H9 (cell line): ENCODE measurements at regions not wholly inside any gene's neighbourhood (a gene's known extent, or its start where the extent isn't known, plus 50 kb on each side); places are given as distances from the start of the nearest gene placed in this dataset.

ENCODE experiments used
- DNase-seq: peaks from one replicate; pipeline ENCODE4 v3.0.0-alpha.2; 2017
- H2AFZ ChIP-seq: one replicate; pipeline ENCODE4 v1.6.1; 2013; ENCODE audit warnings: mild to moderate bottlenecking, low read length, control low read depth, moderate library complexity
- H2AK5ac ChIP-seq: 2 replicates; pipeline ENCODE4 v1.6.1; 2013; ENCODE audit warnings: low read length, control low read depth, mixed read lengths; ENCODE audit not compliant: insufficient read length
- H2BK120ac ChIP-seq: one replicate; pipeline ENCODE4 v1.6.1; 2013; ENCODE audit warnings: low read depth, mild to moderate bottlenecking, low read length, control low read depth, inconsistent platforms; ENCODE audit not compliant: poor library complexity, severe bottlenecking
- H2BK12ac ChIP-seq: 2 replicates; pipeline ENCODE4 v1.6.1; 2013; ENCODE audit warnings: low read length, control low read depth, mixed read lengths, low read depth; ENCODE audit not compliant: insufficient read length
- H2BK15ac ChIP-seq: 2 replicates; pipeline ENCODE4 v1.6.1; 2013; ENCODE audit warnings: low read depth, low read length, control low read depth
- H2BK20ac ChIP-seq: one replicate; pipeline ENCODE4 v1.6.1; 2013; ENCODE audit warnings: low read depth, mild to moderate bottlenecking, low read length, control low read depth, inconsistent platforms; ENCODE audit not compliant: poor library complexity, severe bottlenecking
- H2BK5ac ChIP-seq: 2 replicates; pipeline ENCODE4 v1.6.1; 2013; ENCODE audit warnings: low read length, control low read depth, mixed read lengths; ENCODE audit not compliant: insufficient read length
- H3K14ac ChIP-seq: 2 replicates; pipeline ENCODE4 v1.6.1; 2013; ENCODE audit warnings: low read length, control low read depth; ENCODE audit not compliant: insufficient read depth
- H3K18ac ChIP-seq: 2 replicates; pipeline ENCODE4 v1.6.1; 2013; ENCODE audit warnings: low read depth, mild to moderate bottlenecking, mixed read lengths, low read length, control low read depth; ENCODE audit not compliant: insufficient read length
- H3K23ac ChIP-seq: 2 replicates; pipeline ENCODE4 v1.6.1; 2013; ENCODE audit warnings: low read length, control low read depth, mixed read lengths, low read depth; ENCODE audit not compliant: insufficient read length
- H3K23me2 ChIP-seq: 2 replicates; pipeline ENCODE4 v1.6.1; 2013; ENCODE audit warnings: low read depth, mild to moderate bottlenecking, mixed read lengths, low read length, control low read depth; ENCODE audit not compliant: insufficient read length, poor library complexity, severe bottlenecking
- H3K27ac ChIP-seq: 2 replicates; pipeline ENCODE4 v1.5.1; 2013; ENCODE audit warnings: low read length, control low read depth, mixed read lengths, low read depth; ENCODE audit not compliant: insufficient read length
- H3K27me3 ChIP-seq: 2 replicates; pipeline ENCODE4 v1.6.1; 2013; ENCODE audit warnings: low read length, control low read depth, inconsistent platforms; ENCODE audit not compliant: insufficient read depth
- H3K4ac ChIP-seq: 2 replicates; pipeline ENCODE4 v1.6.1; 2013; ENCODE audit warnings: low read depth, mild to moderate bottlenecking, control low read depth, inconsistent platforms, low read length, moderate library complexity
- H3K4me1 ChIP-seq: 2 replicates; pipeline ENCODE4 v1.6.1; 2013; ENCODE audit warnings: low read length, control low read depth, inconsistent platforms; ENCODE audit not compliant: insufficient read depth
- H3K4me2 ChIP-seq: 2 replicates; pipeline ENCODE4 v1.6.1; 2013; ENCODE audit warnings: low read length, control low read depth, mixed read lengths; ENCODE audit not compliant: insufficient read length, insufficient read depth
- H3K56ac ChIP-seq: 2 replicates; pipeline ENCODE4 v1.6.1; 2013; ENCODE audit warnings: low read depth, mild to moderate bottlenecking, mixed read lengths, low read length, control low read depth; ENCODE audit not compliant: insufficient read length
- H3K79me1 ChIP-seq: 2 replicates; pipeline ENCODE4 v1.6.1; 2013; ENCODE audit warnings: low read depth, mild to moderate bottlenecking, moderate library complexity, low read length, control low read depth, inconsistent platforms; ENCODE audit not compliant: insufficient read depth, poor library complexity, severe bottlenecking
- H3K79me2 ChIP-seq: 2 replicates; pipeline ENCODE4 v1.6.1; 2013; ENCODE audit warnings: low read length, control low read depth, inconsistent platforms; ENCODE audit not compliant: insufficient read depth
- H3K9ac ChIP-seq: 2 replicates; pipeline ENCODE4 v1.6.1; 2013; ENCODE audit warnings: low read length, control low read depth, mixed read lengths; ENCODE audit not compliant: insufficient read length; ENCODE audit errors: extremely low read depth
- H3K9me3 ChIP-seq: one replicate; pipeline ENCODE4 v1.6.1; 2013; ENCODE audit warnings: low read depth, low read length, inconsistent platforms; ENCODE audit not compliant: control insufficient read depth
- H3T11ph ChIP-seq: one replicate; pipeline ENCODE4 v1.6.1; 2013; ENCODE audit warnings: mild to moderate bottlenecking, low read length, control low read depth, inconsistent platforms
- H4K20me1 ChIP-seq: one replicate; pipeline ENCODE4 v1.6.1; 2013; ENCODE audit not compliant: control insufficient read depth, insufficient read length, insufficient read depth
- H4K5ac ChIP-seq: 2 replicates; pipeline ENCODE4 v1.6.1; 2013; ENCODE audit warnings: low read depth, mild to moderate bottlenecking, mixed read lengths, low read length, control low read depth; ENCODE audit not compliant: insufficient read length
- H4K8ac ChIP-seq: replicated peaks from 2 replicates; pipeline ENCODE4 v1.6.1; 2013; ENCODE audit warnings: low read length, control low read depth, mixed read lengths, low read depth; ENCODE audit not compliant: insufficient read length
- H4K91ac ChIP-seq: 2 replicates; pipeline ENCODE4 v1.6.1; 2013; ENCODE audit warnings: low read depth, mild to moderate bottlenecking, moderate library complexity, mixed read lengths, low read length, control low read depth; ENCODE audit not compliant: insufficient read length
- H3K27ac Mint-ChIP-seq, 3 experiments: 2 replicates in 2 of 3; 3 replicates in 1 of 3; pipeline ENCODE4 v1.8.0; 2020 to 2021; ENCODE audit warnings: mixed read lengths in 3 of 3, mild to moderate bottlenecking in 1 of 3, moderate library complexity in 1 of 3
- H3K27me3 Mint-ChIP-seq: 2 replicates; pipeline ENCODE4 v1.8.0; 2021; ENCODE audit warnings: low read depth, mild to moderate bottlenecking, moderate library complexity, mixed read lengths
- H3K36me3 Mint-ChIP-seq, 3 experiments: 2 replicates in 2 of 3; 3 replicates in 1 of 3; pipeline ENCODE4 v1.8.0; 2020 to 2021; ENCODE audit warnings: low read depth in 3 of 3, mixed read lengths in 3 of 3; ENCODE audit not compliant: insufficient read depth in 1 of 3
- H3K4me1 Mint-ChIP-seq, 2 experiments: 2 replicates each; pipeline ENCODE4 v1.8.0; 2020; ENCODE audit warnings: mixed read lengths in 2 of 2
- H3K4me3 Mint-ChIP-seq, 2 experiments: 2 replicates in 1 of 2; 3 replicates in 1 of 2; pipeline ENCODE4 v1.8.0; 2020 to 2021; ENCODE audit warnings: mild to moderate bottlenecking in 2 of 2, mixed read lengths in 2 of 2, moderate library complexity in 1 of 2
- H3K9me3 Mint-ChIP-seq, 2 experiments: 2 replicates in 1 of 2; 3 replicates in 1 of 2; pipeline ENCODE4 v1.8.0; 2020; ENCODE audit warnings: mild to moderate bottlenecking in 2 of 2, mixed read lengths in 2 of 2, moderate library complexity in 1 of 2
- whole genome bisulfite sequencing: extraction: QIAGEN DNeasy Blood & Tissue Kit; methylation state at CpG from one replicate; pipeline ENCODE4 v1.1.7; 2013; ENCODE audit warnings: missing lambda C conversion rate, low lambda C conversion rate, mixed read lengths; ENCODE audit not compliant: insufficient read length; ENCODE audit errors: extremely low coverage; 5-methylcytosine and 5-hydroxymethylcytosine counted together
- TF ChIP-seq, protein P1 (sequence below): fragments of 200-600 bp; sonication (generic); conservative IDR thresholded peaks from 3 replicates; pipeline ENCODE4 v1.8.0; 2021; ENCODE audit warnings: antibody characterized with exemption, mild to moderate bottlenecking

DNA sequence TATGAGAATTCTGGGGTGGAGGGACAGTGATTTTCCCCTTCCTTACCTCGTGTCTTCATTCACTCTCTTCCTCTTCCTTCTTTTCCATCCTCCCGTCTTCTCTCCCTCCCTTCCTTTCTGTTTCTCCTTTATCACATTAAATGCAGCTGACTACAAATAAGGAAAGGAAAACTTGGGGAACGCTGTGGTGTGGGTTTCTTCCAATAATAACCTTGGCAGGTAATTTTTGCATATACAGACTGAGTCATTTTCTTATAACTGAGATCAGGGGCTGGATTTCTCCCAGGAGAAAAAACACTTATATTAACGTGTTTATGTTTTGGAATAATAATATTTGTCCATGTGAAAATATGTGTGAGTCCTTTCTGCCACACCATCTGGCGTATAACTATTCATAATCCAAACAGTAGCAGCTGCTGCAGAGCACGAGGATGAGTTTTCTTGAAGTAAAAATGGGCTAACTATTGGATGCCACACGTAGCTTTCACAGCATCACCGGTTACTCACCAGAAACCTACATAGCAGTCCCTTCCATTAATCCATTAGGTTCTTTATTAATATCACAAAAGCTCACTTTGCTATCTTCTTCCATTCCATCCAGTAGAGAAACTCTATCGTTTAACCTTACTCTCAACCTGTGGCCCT lies 139.2 kb upstream of the SASH1 start:
- TF ChIP-seq, protein P1, sequence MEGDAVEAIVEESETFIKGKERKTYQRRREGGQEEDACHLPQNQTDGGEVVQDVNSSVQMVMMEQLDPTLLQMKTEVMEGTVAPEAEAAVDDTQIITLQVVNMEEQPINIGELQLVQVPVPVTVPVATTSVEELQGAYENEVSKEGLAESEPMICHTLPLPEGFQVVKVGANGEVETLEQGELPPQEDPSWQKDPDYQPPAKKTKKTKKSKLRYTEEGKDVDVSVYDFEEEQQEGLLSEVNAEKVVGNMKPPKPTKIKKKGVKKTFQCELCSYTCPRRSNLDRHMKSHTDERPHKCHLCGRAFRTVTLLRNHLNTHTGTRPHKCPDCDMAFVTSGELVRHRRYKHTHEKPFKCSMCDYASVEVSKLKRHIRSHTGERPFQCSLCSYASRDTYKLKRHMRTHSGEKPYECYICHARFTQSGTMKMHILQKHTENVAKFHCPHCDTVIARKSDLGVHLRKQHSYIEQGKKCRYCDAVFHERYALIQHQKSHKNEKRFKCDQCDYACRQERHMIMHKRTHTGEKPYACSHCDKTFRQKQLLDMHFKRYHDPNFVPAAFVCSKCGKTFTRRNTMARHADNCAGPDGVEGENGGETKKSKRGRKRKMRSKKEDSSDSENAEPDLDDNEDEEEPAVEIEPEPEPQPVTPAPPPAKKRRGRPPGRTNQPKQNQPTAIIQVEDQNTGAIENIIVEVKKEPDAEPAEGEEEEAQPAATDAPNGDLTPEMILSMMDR = no peak
- Histone ChIP-seq H3K79me2 (no peaks in the 10 kb centered on the region), H3K9me3 (no peaks in the 10 kb centered on the region), H3K23me2 (no peaks in the 10 kb centered on the region), H3K4me1 (peaks cover 3% of the 10 kb centered on the region; the same call in 1 of the 2 replicates), H3K4me2 (no peak overlapping the region), H4K5ac (no peak overlapping the region), H4K8ac (no peak overlapping the region), H4K91ac (no peak overlapping the region), H2BK5ac (no peak overlapping the region), H3K4ac (no peak overlapping the region), H3K27ac (no peak overlapping the region), H4K20me1 (no peaks in the 10 kb centered on the region), H3K79me1 (no peaks in the 10 kb centered on the region), H2BK120ac (no peak overlapping the region), H3K14ac (no peak overlapping the region), H3K56ac (no peak overlapping the region), H3K27me3 (no peaks in the 10 kb centered on the region), H3K9ac (no peak overlapping the region), H3K23ac (no peak overlapping the region), H2BK12ac (no peak overlapping the region), H2BK15ac (no peak overlapping the region), H2AK5ac (no peak overlapping the region), H3K18ac (no peak overlapping the region), H3T11ph (no peak overlapping the region), H2AFZ (no peak overlapping the region), H2BK20ac (no peak overlapping the region)
- Mint-ChIP-seq H3K4me3 (no peak overlapping the region), H3K36me3 (no peaks in the 10 kb centered on the region), H3K27me3 (no peaks in the 10 kb centered on the region; the same call in 1 of the 2 replicates), H3K27ac (no peak overlapping the region), H3K9me3 (no peaks in the 10 kb centered on the region; a peak in 1 of 5 replicates), H3K4me1 (peaks cover 5 to 8% of the 10 kb centered on the region in 2 experiments)
- DNase-seq = no peak
- WGBS = no CpG with 5 or more reads among the region's 9 CpGs
